Erythroblast (primary cell): ENCODE measurements at regions not wholly inside any gene's neighbourhood (a gene's known extent, or its start where the extent isn't known, plus 50 kb on each side); places are given as distances from the start of the nearest gene placed in this dataset.

Experiments
- DNase-seq, 2 experiments: peaks; one replicate each; lab custom pipeline; 2025; lab: John Stamatoyannopoulos, UW
- GATA1 ChIP-seq: IDR thresholded peaks from 2 replicates; pipeline ENCODE4 v1.6.1; 2011; ENCODE audit warnings: low read depth, mild to moderate bottlenecking, control low read depth, low read length, moderate library complexity
- POLR2A ChIP-seq: IDR thresholded peaks from 2 replicates; pipeline ENCODE4 v1.6.1; 2011; ENCODE audit warnings: mild to moderate bottlenecking, low read length

- no peak for TF ChIP-seq GATA1
- TF ChIP-seq POLR2A = no peak
- no peak for DNase-seq
Measured at GRCh38 chr9:79813258-79813638, 241.5 kb downstream of the TLE4 start.

- DNase-seq = no peak
Measured at GRCh38 chr9:79812507-79813257, 240.9 kb downstream of the TLE4 start.

GRCh38 chr9:79812099-79812498, 240.3 kb downstream of the TLE4 start:
- TF ChIP-seq GATA1 (no peak), POLR2A (no peak)

More at GRCh38 chr9:79812507-79813257, 240.9 kb downstream of the TLE4 start:
- no peak for TF ChIP-seq POLR2A
- no peak for TF ChIP-seq GATA1

GRCh38 chr9:79809931-79810330, 238.2 kb downstream of the TLE4 start:
- no peak for TF ChIP-seq POLR2A
- no peak for TF ChIP-seq GATA1
- no peak for DNase-seq

More at GRCh38 chr9:79812099-79812498, 240.3 kb downstream of the TLE4 start:
- DNase-seq = no peak

- DNase-seq = no peak
- TF ChIP-seq GATA1 (no peak), POLR2A (no peak)
Measured at GRCh38 chr9:79809316-79809876, 237.6 kb downstream of the TLE4 start.

- TF ChIP-seq GATA1 (no peak), POLR2A (no peak)
- DNase-seq = no peak
Measured at GRCh38 chr9:79807971-79808370, 236.2 kb downstream of the TLE4 start.

- TF ChIP-seq GATA1 (no peak), POLR2A (no peak)
- no peak for DNase-seq
Measured at GRCh38 chr9:79806086-79806485, 234.3 kb downstream of the TLE4 start.

GRCh38 chr9:79801459-79801858, 229.7 kb downstream of the TLE4 start:
- DNase-seq = no peak
- TF ChIP-seq GATA1 (no peak), POLR2A (no peak)

GRCh38 chr9:79800578-79800977, 228.8 kb downstream of the TLE4 start:
- no peak for TF ChIP-seq POLR2A
- TF ChIP-seq GATA1 = no peak
- no peak for DNase-seq

- no peak for TF ChIP-seq GATA1
- no peak for TF ChIP-seq POLR2A
- DNase-seq = no peak
Measured at GRCh38 chr9:79799691-79800335, 228.0 kb downstream of the TLE4 start.

- DNase-seq = no peak
- TF ChIP-seq GATA1 (no peak), POLR2A (no peak)
Measured at GRCh38 chr9:79798450-79798849, 226.7 kb downstream of the TLE4 start.

GRCh38 chr9:79796411-79796810, 224.6 kb downstream of the TLE4 start:
- DNase-seq = no peak
- TF ChIP-seq GATA1 (no peak), POLR2A (no peak)

- no peak for DNase-seq
- TF ChIP-seq POLR2A (no peak), GATA1 (no peak)
Measured at GRCh38 chr9:79788662-79789061, 216.9 kb downstream of the TLE4 start.

GRCh38 chr9:79781263-79781662, 209.5 kb downstream of the TLE4 start:
- TF ChIP-seq POLR2A = no peak
- no peak for TF ChIP-seq GATA1
- no peak for DNase-seq

- no peak for DNase-seq
- no peak for TF ChIP-seq GATA1
- TF ChIP-seq POLR2A = no peak
Measured at GRCh38 chr9:79780559-79780958, 208.8 kb downstream of the TLE4 start.
